ENCODE measurements at regions not wholly inside any gene's neighbourhood (a gene's known extent, or its start where the extent isn't known, plus 50 kb on each side); places are given as distances from the start of the nearest gene placed in this dataset.

DNA sequence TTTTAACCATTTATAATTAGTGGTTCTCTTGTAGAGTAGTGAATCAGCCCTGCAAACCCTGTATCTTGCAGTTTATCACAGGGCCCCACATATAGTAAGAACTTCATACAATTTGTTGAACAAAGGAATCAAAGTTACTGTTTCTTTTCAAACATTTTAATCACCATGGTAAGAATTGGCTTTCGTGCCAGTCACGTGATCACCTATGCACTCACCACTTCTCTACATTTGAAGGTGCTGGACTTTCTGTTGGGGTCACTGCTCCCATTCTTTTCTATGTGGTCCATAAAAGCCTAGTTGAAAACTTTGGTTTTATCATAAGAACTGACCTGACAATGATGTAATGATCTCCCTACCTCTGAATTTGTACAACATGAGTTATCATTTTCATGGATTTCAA is 426.4 kb upstream of the CPEB2 start:
- Histone ChIP-seq H3K4me3 (no peak overlapping the region), H3K36me3 (no peaks in the 10 kb centered on the region), H3K9me3 (no peaks in the 10 kb centered on the region), H3K27ac (no peak overlapping the region), H3K27me3 (no peaks in the 10 kb centered on the region), H3K4me1 (no peaks in the 10 kb centered on the region)
- DNase-seq: no peak
- in situ Hi-C loops (cut with MboI; ENCODE audit: low sequenced_read_pairs in 4 of 4): no loop called here
- TF ChIP-seq, protein P1, sequence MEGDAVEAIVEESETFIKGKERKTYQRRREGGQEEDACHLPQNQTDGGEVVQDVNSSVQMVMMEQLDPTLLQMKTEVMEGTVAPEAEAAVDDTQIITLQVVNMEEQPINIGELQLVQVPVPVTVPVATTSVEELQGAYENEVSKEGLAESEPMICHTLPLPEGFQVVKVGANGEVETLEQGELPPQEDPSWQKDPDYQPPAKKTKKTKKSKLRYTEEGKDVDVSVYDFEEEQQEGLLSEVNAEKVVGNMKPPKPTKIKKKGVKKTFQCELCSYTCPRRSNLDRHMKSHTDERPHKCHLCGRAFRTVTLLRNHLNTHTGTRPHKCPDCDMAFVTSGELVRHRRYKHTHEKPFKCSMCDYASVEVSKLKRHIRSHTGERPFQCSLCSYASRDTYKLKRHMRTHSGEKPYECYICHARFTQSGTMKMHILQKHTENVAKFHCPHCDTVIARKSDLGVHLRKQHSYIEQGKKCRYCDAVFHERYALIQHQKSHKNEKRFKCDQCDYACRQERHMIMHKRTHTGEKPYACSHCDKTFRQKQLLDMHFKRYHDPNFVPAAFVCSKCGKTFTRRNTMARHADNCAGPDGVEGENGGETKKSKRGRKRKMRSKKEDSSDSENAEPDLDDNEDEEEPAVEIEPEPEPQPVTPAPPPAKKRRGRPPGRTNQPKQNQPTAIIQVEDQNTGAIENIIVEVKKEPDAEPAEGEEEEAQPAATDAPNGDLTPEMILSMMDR (IDR thresholded peaks at IDR 0.05 in 4 of 5, conservative IDR thresholded peaks at IDR 0.05 in 1 of 5): no peak
- no peak for TF ChIP-seq POLR2A (IDR thresholded peaks at IDR 0.05)
- intact Hi-C loops (cut with DNase I; ENCODE audit: low total_unique reads): no loop called here
- no peak for ATAC-seq

DNA sequence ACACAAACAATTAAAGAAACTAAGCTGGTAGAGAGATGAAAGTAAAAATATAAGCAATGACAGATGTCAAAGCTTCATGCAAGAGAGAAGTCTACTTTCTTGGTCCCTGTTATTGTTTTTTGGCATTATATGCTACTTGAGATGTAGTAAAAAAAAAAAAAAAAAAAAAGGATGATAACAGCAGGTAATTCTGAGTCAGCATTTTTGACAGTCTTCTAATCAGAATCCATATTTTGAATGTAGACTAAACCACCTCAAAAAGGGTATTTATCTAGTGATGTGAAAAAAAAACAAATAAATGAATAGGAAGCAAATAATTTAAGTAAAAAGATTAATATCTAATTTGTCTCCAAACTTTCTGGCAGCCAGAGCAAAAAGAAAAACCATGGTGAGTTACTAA is 422.2 kb upstream of the CPEB2 start:
- Histone ChIP-seq H3K27me3 (no peaks in the 10 kb centered on the region), H3K4me1 (no peaks in the 10 kb centered on the region), H3K36me3 (no peaks in the 10 kb centered on the region), H3K27ac (no peak overlapping the region), H3K4me3 (no peak overlapping the region), H3K9me3 (no peaks in the 10 kb centered on the region)
- ATAC-seq: no peak
- no peak for DNase-seq
- intact Hi-C loops (cut with DNase I; ENCODE audit: low total_unique reads) (no loop called here), in situ Hi-C loops (cut with MboI; ENCODE audit: low sequenced_read_pairs in 4 of 4) (no loop called here)
- TF ChIP-seq, protein P1 (IDR thresholded peaks at IDR 0.05 in 4 of 5, conservative IDR thresholded peaks at IDR 0.05 in 1 of 5): no peak
- no peak for TF ChIP-seq POLR2A (IDR thresholded peaks at IDR 0.05)

DNA sequence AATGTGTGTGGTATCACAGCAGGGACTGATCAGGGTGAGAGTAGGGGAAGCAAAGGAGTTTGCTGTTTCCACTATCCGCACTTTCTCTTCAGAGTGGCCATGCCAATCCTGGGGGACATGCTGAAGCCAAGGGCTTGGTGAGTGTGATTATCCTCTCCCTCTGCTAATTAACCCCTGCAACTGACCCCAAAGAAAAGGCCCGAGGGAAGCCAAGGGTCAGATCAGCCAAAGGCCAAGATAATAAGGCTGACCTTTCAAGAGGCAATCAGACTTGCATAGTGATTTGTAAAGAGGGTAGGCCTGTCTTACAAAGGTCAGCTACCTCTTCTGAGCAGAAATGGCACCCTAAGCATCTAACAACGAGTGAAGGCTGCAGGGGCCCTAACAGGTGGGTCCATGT is 420.5 kb upstream of the CPEB2 start:
- TF ChIP-seq, protein P1 (IDR thresholded peaks at IDR 0.05 in 4 of 5, conservative IDR thresholded peaks at IDR 0.05 in 1 of 5): no peak
- TF ChIP-seq POLR2A (IDR thresholded peaks at IDR 0.05): no peak
- Histone ChIP-seq H3K27me3 (no peaks in the 10 kb centered on the region), H3K9me3 (no peaks in the 10 kb centered on the region), H3K27ac (no peak overlapping the region), H3K36me3 (no peaks in the 10 kb centered on the region), H3K4me3 (no peak overlapping the region), H3K4me1 (no peaks in the 10 kb centered on the region)
- ATAC-seq: no peak
- intact Hi-C loops (cut with DNase I; ENCODE audit: low total_unique reads): no loop called here
- in situ Hi-C loops (cut with MboI; ENCODE audit: low sequenced_read_pairs in 4 of 4): no loop called here
- no peak for DNase-seq

DNA sequence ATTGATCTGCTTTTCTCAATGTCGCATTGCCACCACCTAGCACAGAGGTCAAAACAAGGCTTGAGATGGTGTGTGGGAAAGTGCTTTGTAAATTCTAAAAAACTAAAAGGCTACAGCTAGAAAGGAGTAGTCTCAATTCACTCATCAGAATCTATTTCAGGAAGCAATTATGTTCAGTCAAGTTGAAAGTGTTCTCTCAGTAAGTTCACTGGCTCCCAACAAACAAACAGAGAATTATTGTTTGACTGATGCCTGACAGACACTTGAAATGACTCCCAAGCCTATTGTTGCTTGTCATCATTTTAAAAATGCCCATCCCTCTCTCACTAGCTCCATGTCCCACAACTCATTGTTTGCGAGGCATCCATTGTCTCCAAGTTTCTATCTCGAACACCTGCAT is 419.6 kb upstream of the CPEB2 start:
- in situ Hi-C loops (cut with MboI; ENCODE audit: low sequenced_read_pairs in 4 of 4) (no loop called here), intact Hi-C loops (cut with DNase I; ENCODE audit: low total_unique reads) (no loop called here)
- DNase-seq (no peak), ATAC-seq (no peak)
- Histone ChIP-seq H3K9me3 (no peaks in the 10 kb centered on the region), H3K4me3 (no peak overlapping the region), H3K27me3 (no peaks in the 10 kb centered on the region), H3K4me1 (no peaks in the 10 kb centered on the region), H3K36me3 (no peaks in the 10 kb centered on the region), H3K27ac (no peak overlapping the region)
- TF ChIP-seq POLR2A (IDR thresholded peaks at IDR 0.05): no peak
- TF ChIP-seq, protein P1 (IDR thresholded peaks at IDR 0.05 in 4 of 5, conservative IDR thresholded peaks at IDR 0.05 in 1 of 5): no peak

DNA sequence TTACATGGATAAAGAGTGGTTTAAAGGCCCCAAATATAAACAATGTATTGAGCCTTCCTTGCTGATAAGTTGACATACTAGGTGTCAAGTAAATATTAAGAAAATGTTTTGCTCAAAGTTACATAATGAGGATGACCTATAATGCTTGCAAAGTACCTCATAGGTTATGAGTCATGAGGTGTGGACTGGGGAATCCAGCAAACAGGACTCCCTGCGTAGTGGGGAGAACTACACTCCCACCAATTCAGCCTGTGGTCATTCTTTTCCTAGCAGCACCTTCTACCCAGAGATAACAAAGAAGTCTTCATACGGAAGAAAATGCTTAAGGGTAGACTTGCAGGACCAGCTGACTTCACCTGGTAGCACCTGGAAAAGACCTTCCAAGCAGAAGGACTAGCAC is 418.9 kb upstream of the CPEB2 start:
- Histone ChIP-seq H3K27ac (no peak overlapping the region), H3K9me3 (no peaks in the 10 kb centered on the region), H3K4me1 (no peaks in the 10 kb centered on the region), H3K4me3 (no peak overlapping the region), H3K36me3 (no peaks in the 10 kb centered on the region), H3K27me3 (no peaks in the 10 kb centered on the region)
- ATAC-seq (no peak), DNase-seq (no peak)
- TF ChIP-seq, protein P1 (IDR thresholded peaks at IDR 0.05 in 4 of 5, conservative IDR thresholded peaks at IDR 0.05 in 1 of 5): no peak
- TF ChIP-seq POLR2A (IDR thresholded peaks at IDR 0.05): no peak
- intact Hi-C loops (cut with DNase I; ENCODE audit: low total_unique reads) (no loop called here), in situ Hi-C loops (cut with MboI; ENCODE audit: low sequenced_read_pairs in 4 of 4) (no loop called here)

Measured in gastrocnemius medialis (tissue), 4 donors.